GM19240 (cell line): ENCODE measurements at regions not wholly inside any gene's neighbourhood (a gene's known extent, or its start where the extent isn't known, plus 50 kb on each side); places are given as distances from the start of the nearest gene placed in this dataset.
"Not testable (repeated sequence)": the region's sequence is repeated elsewhere in the genome, so short reads cannot be mapped to it uniquely, and the experiment has no call there.

ENCODE experiments used
- DNase-seq: peaks from one replicate; pipeline ENCODE4 v3.0.0; 2011; ENCODE audit warnings: low spot score; ENCODE audit not compliant: insufficient read length

GRCh38 chr13:105894697-105895096 is 640.8 kb downstream of the EFNB2 start:
- DNase-seq, result no peak

GRCh38 chr13:105890509-105890908 is 645.0 kb downstream of the EFNB2 start:
- no peak for DNase-seq

GRCh38 chr13:105878119-105878700 is 657.3 kb downstream of the EFNB2 start:
- no peak for DNase-seq

- no peak for DNase-seq
Measured at GRCh38 chr13:105874814-105875213, 660.6 kb downstream of the EFNB2 start.

GRCh38 chr13:105871768-105872167 is 663.7 kb downstream of the EFNB2 start:
- DNase-seq, result no peak

- no peak for DNase-seq
Measured at GRCh38 chr13:105871326-105871725, 664.1 kb downstream of the EFNB2 start.

- no peak for DNase-seq
Measured at GRCh38 chr13:105863300-105863920, 672.1 kb downstream of the EFNB2 start.

- no peak for DNase-seq
Measured at GRCh38 chr13:105848494-105848893, 687.0 kb downstream of the EFNB2 start.

- DNase-seq, result no peak
Measured at GRCh38 chr13:105847527-105848291, 687.8 kb downstream of the EFNB2 start.

GRCh38 chr13:105846923-105847322 is 688.5 kb downstream of the EFNB2 start:
- DNase-seq, result no peak

- no peak for DNase-seq
Measured at GRCh38 chr13:105841286-105841685, 694.2 kb downstream of the EFNB2 start.

- no peak for DNase-seq
Measured at GRCh38 chr13:105838231-105838630, 697.2 kb downstream of the EFNB2 start.

- DNase-seq, result not testable (repeated sequence)
Measured at GRCh38 chr13:105837295-105837694, 698.2 kb downstream of the EFNB2 start.

GRCh38 chr13:105830821-105831220 is 704.6 kb downstream of the EFNB2 start:
- DNase-seq, result no peak

GRCh38 chr13:105827111-105827809 is 708.2 kb downstream of the EFNB2 start:
- no peak for DNase-seq

GRCh38 chr13:105825071-105825470 is 710.4 kb downstream of the EFNB2 start:
- no peak for DNase-seq

- DNase-seq, result no peak
Measured at GRCh38 chr13:105821337-105821736, 714.1 kb downstream of the EFNB2 start.

GRCh38 chr13:105820415-105820814 is 715.0 kb downstream of the EFNB2 start:
- no peak for DNase-seq

GRCh38 chr13:105817498-105817897 is 718.0 kb downstream of the EFNB2 start:
- no peak for DNase-seq

GRCh38 chr13:105816994-105817393 is 718.5 kb downstream of the EFNB2 start:
- DNase-seq, result no peak

- DNase-seq, result no peak
Measured at GRCh38 chr13:105814902-105815250, 720.6 kb downstream of the EFNB2 start.

- no peak for DNase-seq
Measured at GRCh38 chr13:105814219-105814901, 721.1 kb downstream of the EFNB2 start.
